ENCODE measurements at regions not wholly inside any gene's neighbourhood (a gene's known extent, or its start where the extent isn't known, plus 50 kb on each side); places are given as distances from the start of the nearest gene placed in this dataset.

DNA sequence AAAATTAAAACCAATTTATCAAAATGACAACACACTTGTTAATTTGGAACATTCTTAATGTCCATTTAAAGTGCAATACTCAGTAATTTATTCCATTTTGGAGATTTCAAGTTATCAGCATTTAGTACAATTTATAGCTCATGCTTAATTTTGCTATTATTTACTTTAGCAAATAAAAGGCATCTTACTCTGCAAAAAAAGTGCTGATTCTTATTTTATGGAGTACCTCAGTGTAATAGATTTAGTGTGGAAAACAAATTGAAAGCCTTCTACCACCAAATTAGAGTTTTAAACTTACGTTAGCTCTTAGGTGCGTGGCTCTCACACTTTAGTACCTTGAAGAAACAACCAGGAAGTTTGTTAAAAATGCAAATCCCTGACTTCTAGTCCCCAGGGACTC is 208.4 kb upstream of the NRIP1 start:
- no peak for TF ChIP-seq CTCF (IDR thresholded peaks at IDR 0.05)
- TF ChIP-seq POLR2AphosphoS5 (IDR thresholded peaks at IDR 0.05): no peak
- no peak for TF ChIP-seq EP300 (IDR thresholded peaks at IDR 0.05)
- no peak for TF ChIP-seq POLR2A (IDR thresholded peaks at IDR 0.05)

Measured in suprapubic skin (tissue), 4 donors.